Neural cell (in vitro differentiated cells): ENCODE measurements at regions not wholly inside any gene's neighbourhood (a gene's known extent, or its start where the extent isn't known, plus 50 kb on each side); places are given as distances from the start of the nearest gene placed in this dataset.

Experiments used
- H2AFZ ChIP-seq: fragments of 200-600, 300-800 bp; sonication (generic), shearing (Covaris generic); 2 replicates; pipeline ENCODE4 v1.6.0; 2014; ENCODE audit warnings: low read depth, mild to moderate bottlenecking, antibody characterized with exemption, low read length, moderate library complexity
- H3F3A ChIP-seq: fragments of 200-600 bp; shearing (Covaris generic); 2 replicates; pipeline ENCODE4 v1.6.1; 2016; ENCODE audit warnings: mild to moderate bottlenecking, moderate library complexity, mixed read lengths, antibody characterized with exemption, low read length; ENCODE audit not compliant: insufficient read depth, poor library complexity, severe bottlenecking
- H3K27ac ChIP-seq: fragments of 200-600, 300-800 bp; sonication (generic), shearing (Covaris generic); 2 replicates; pipeline ENCODE4 v1.5.1; 2014; ENCODE audit warnings: mild to moderate bottlenecking, low read length, moderate library complexity
- H3K27me3 ChIP-seq: fragments of 300-800, 200-600 bp; sonication (generic), shearing (Covaris generic); 2 replicates; pipeline ENCODE4 v1.6.0; 2014; ENCODE audit warnings: mild to moderate bottlenecking, low read depth, low read length, moderate library complexity; ENCODE audit not compliant: insufficient read depth
- H3K36me3 ChIP-seq: fragments of 300-800, 200-600 bp; sonication (generic), shearing (Covaris generic); 2 replicates; pipeline ENCODE4 v1.5.1; 2014; ENCODE audit warnings: mild to moderate bottlenecking, antibody characterized with exemption, low read length, moderate library complexity; ENCODE audit not compliant: insufficient read depth
- H3K4me2 ChIP-seq: fragments of 300-800, 200-600 bp; sonication (generic), shearing (Covaris generic); 2 replicates; pipeline ENCODE4 v1.6.0; 2014; ENCODE audit warnings: mild to moderate bottlenecking, low read length
- H3K4me3 ChIP-seq: fragments of 300-800, 200-600 bp; sonication (generic), shearing (Covaris generic); 2 replicates; pipeline ENCODE4 v1.5.1; 2014; ENCODE audit warnings: mild to moderate bottlenecking, low read length, moderate library complexity
- H3K79me2 ChIP-seq: fragments of 200-600 bp; shearing (Covaris generic); replicated peaks from 2 replicates; pipeline ENCODE4 v1.6.0; 2014; ENCODE audit warnings: mild to moderate bottlenecking, low read length, moderate library complexity; ENCODE audit not compliant: insufficient read depth
- H3K9ac ChIP-seq: fragments of 300-800, 200-600 bp; sonication (generic), shearing (Covaris generic); 2 replicates; pipeline ENCODE4 v1.6.1; 2016; ENCODE audit warnings: mild to moderate bottlenecking, low read length, mixed read lengths
- H3K9me2 ChIP-seq: fragments of 200-600 bp; shearing (Covaris generic); 2 replicates; pipeline ENCODE4 v1.6.1; 2016; ENCODE audit warnings: mild to moderate bottlenecking, low read length, mixed read lengths; ENCODE audit not compliant: insufficient read depth
- H3K9me3 ChIP-seq: fragments of 200-600, 300-800 bp; sonication (generic), shearing (Covaris generic); 2 replicates; pipeline ENCODE4 v1.6.1; 2016; ENCODE audit warnings: mild to moderate bottlenecking, mixed run types, low read length, moderate library complexity, mixed read lengths
- H4K20me1 ChIP-seq: fragments of 200-600 bp; shearing (Covaris generic); 2 replicates; pipeline ENCODE4 v1.6.1; 2016; ENCODE audit warnings: mild to moderate bottlenecking, mixed run types; ENCODE audit not compliant: insufficient read depth
- EP300 ChIP-seq: fragments of 450-650 bp; conservative IDR thresholded peaks from 2 replicates; pipeline ENCODE4 v1.6.1; 2014; ENCODE audit warnings: antibody characterized with exemption, mild to moderate bottlenecking, moderate library complexity; ENCODE audit not compliant: poor library complexity, severe bottlenecking
- EZH2 ChIP-seq: fragments of 200-600, 300-800 bp; shearing (Covaris generic), sonication (generic); IDR thresholded peaks from 2 replicates; pipeline ENCODE4 v1.6.1; 2014; ENCODE audit warnings: antibody characterized with exemption, low read length, borderline replicate concordance, mild to moderate bottlenecking; ENCODE audit not compliant: insufficient read depth, poor library complexity, severe bottlenecking
- MXI1 ChIP-seq: fragments of 450-650 bp; conservative IDR thresholded peaks from 2 replicates; pipeline ENCODE4 v1.6.1; 2014; ENCODE audit warnings: antibody characterized with exemption, mild to moderate bottlenecking; ENCODE audit not compliant: poor library complexity, severe bottlenecking
- POLR2AphosphoS5 ChIP-seq: IDR thresholded peaks from 2 replicates; pipeline ENCODE4 v1.6.1; 2012
- RAD21 ChIP-seq: fragments of 450-650 bp; conservative IDR thresholded peaks from 2 replicates; pipeline ENCODE4 v1.6.1; 2014; ENCODE audit warnings: antibody characterized with exemption, mild to moderate bottlenecking, moderate library complexity
- REST ChIP-seq: IDR thresholded peaks from 2 replicates; pipeline ENCODE4 v1.6.1; 2012; ENCODE audit warnings: borderline replicate concordance
- SMC3 ChIP-seq: fragments of 450-650 bp; conservative IDR thresholded peaks from 2 replicates; pipeline ENCODE4 v1.6.1; 2014; ENCODE audit warnings: antibody characterized with exemption, mild to moderate bottlenecking, moderate library complexity; ENCODE audit not compliant: poor library complexity
- TAF1 ChIP-seq: IDR thresholded peaks from 2 replicates; pipeline ENCODE4 v1.6.1; 2012; ENCODE audit warnings: low read depth
- TF ChIP-seq, protein P1 (sequence below): fragments of 450-650 bp; IDR thresholded peaks from 2 replicates; pipeline ENCODE4 v1.5.1; 2014; ENCODE audit warnings: antibody characterized with exemption, mild to moderate bottlenecking, moderate library complexity; ENCODE audit not compliant: poor library complexity, severe bottlenecking

- Histone ChIP-seq H3K4me3 (no peak overlapping the region), H2AFZ (no peak overlapping the region), H3K79me2 (no peaks in the 10 kb centered on the region), H3K9me2 (no peaks in the 10 kb centered on the region), H3K4me2 (no peak overlapping the region), H3F3A (no peaks in the 10 kb centered on the region), H3K36me3 (no peaks in the 10 kb centered on the region), H4K20me1 (no peaks in the 10 kb centered on the region), H3K27ac (no peak overlapping the region), H3K9me3 (no peaks in the 10 kb centered on the region), H3K9ac (no peak overlapping the region), H3K27me3 (no peaks in the 10 kb centered on the region)
- TF ChIP-seq TAF1: no peak
- TF ChIP-seq MXI1: no peak
- TF ChIP-seq EP300: no peak
- no peak for TF ChIP-seq POLR2AphosphoS5
- TF ChIP-seq, protein P1, sequence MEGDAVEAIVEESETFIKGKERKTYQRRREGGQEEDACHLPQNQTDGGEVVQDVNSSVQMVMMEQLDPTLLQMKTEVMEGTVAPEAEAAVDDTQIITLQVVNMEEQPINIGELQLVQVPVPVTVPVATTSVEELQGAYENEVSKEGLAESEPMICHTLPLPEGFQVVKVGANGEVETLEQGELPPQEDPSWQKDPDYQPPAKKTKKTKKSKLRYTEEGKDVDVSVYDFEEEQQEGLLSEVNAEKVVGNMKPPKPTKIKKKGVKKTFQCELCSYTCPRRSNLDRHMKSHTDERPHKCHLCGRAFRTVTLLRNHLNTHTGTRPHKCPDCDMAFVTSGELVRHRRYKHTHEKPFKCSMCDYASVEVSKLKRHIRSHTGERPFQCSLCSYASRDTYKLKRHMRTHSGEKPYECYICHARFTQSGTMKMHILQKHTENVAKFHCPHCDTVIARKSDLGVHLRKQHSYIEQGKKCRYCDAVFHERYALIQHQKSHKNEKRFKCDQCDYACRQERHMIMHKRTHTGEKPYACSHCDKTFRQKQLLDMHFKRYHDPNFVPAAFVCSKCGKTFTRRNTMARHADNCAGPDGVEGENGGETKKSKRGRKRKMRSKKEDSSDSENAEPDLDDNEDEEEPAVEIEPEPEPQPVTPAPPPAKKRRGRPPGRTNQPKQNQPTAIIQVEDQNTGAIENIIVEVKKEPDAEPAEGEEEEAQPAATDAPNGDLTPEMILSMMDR: no peak
- no peak for TF ChIP-seq RAD21
- TF ChIP-seq SMC3: no peak
- no peak for TF ChIP-seq REST
- TF ChIP-seq EZH2: no peak
These were observed 467.0 kb upstream of the DIPK2B start for GRCh38 chrX:45667666-45668065.

DNA sequence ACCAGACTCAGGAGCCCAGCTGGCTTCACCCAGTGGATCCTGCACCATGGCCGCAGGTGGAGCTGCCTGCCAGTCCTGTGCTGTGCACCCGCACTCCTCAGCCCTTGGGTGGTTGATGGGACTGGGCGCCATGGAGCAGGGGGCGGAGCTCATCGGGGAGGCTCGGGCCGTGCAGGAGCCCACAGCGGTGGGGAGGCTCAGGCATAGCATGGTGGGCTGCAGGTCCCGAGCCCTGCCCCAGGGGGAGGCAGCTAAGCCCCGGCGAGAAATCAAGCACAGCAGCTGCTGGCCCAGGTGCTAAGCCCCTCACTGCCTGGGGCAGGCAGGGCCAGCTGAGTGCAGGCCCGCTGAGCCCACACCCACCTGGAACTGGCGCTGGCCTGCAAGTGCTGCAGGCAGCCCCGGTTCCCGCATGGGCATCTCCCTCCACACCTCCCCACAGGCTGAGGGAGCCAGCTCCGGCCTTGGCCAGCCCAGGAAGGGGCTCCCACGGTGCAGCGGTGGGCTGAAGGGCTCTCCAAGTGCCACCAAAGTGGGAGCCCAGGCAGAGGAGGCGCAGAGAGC lies 464.1 kb upstream of the DIPK2B start:
- H3K27me3 ChIP-seq: no peaks in the 10 kb centered on the region
- no peak overlapping the region for H3K27ac ChIP-seq
- H3F3A ChIP-seq: no peaks in the 10 kb centered on the region
- no peak overlapping the region for H3K9ac ChIP-seq
- no peaks in the 10 kb centered on the region for H4K20me1 ChIP-seq
- no peak overlapping the region for H2AFZ ChIP-seq
- H3K36me3 ChIP-seq: no peaks in the 10 kb centered on the region
- TF ChIP-seq REST: no peak
- no peak for TF ChIP-seq MXI1
- no peak for TF ChIP-seq TAF1
- TF ChIP-seq EP300: no peak
- TF ChIP-seq, protein P1: no peak
- TF ChIP-seq SMC3: no peak
- TF ChIP-seq RAD21: no peak
- TF ChIP-seq POLR2AphosphoS5: no peak
- no peak for TF ChIP-seq EZH2
- H3K9me3 ChIP-seq: no peaks in the 10 kb centered on the region
- no peak overlapping the region for H3K4me2 ChIP-seq
- H3K4me3 ChIP-seq: no peak overlapping the region
- no peaks in the 10 kb centered on the region for H3K79me2 ChIP-seq
- no peaks in the 10 kb centered on the region for H3K9me2 ChIP-seq
